GM20431 (cell line): ENCODE measurements at regions not wholly inside any gene's neighbourhood (a gene's known extent, or its start where the extent isn't known, plus 50 kb on each side); places are given as distances from the start of the nearest gene placed in this dataset.
"Not testable (repeated sequence)": the region's sequence is repeated elsewhere in the genome, so short reads cannot be mapped to it uniquely, and the experiment has no call there.

Experiments
- in situ Hi-C: fragments of 300-500 bp; cut with MseI, MboI; formaldehyde crosslinking; loops from one replicate; pipeline ENCODE4 v1.15.0; 2020; ENCODE audit warnings: low sequenced_read_pairs; ENCODE audit not compliant: unreplicated experiment

- in situ Hi-C loops: no loop called here
Observed at GRCh38 chr17:70414300-70414699, 245.0 kb downstream of the KCNJ2 start.

- in situ Hi-C loops: no loop called here
Observed at GRCh38 chr17:70420861-70421445, 251.6 kb downstream of the KCNJ2 start.

GRCh38 chr17:70422862-70423261, 253.5 kb downstream of the KCNJ2 start:
- in situ Hi-C loops: no loop called here

- in situ Hi-C loops: no loop called here
Observed at GRCh38 chr17:70423562-70423961, 254.2 kb downstream of the KCNJ2 start.

- in situ Hi-C loops: no loop called here
Observed at GRCh38 chr17:70426752-70427151, 257.4 kb downstream of the KCNJ2 start.

- in situ Hi-C loops: no loop called here
Observed at GRCh38 chr17:70434536-70435490, 265.5 kb downstream of the KCNJ2 start.

GRCh38 chr17:70437656-70438055, 268.3 kb downstream of the KCNJ2 start:
- in situ Hi-C loops: no loop called here

GRCh38 chr17:70446446-70446845, 277.1 kb downstream of the KCNJ2 start:
- in situ Hi-C loops: no loop called here

GRCh38 chr17:70447588-70447987, 278.3 kb downstream of the KCNJ2 start:
- in situ Hi-C loops: no loop called here

GRCh38 chr17:70453075-70453474, 283.7 kb downstream of the KCNJ2 start:
- in situ Hi-C loops: not testable (repeated sequence)

GRCh38 chr17:70454377-70454776, 285.0 kb downstream of the KCNJ2 start:
- in situ Hi-C loops: no loop called here

- in situ Hi-C loops: no loop called here
Observed at GRCh38 chr17:70454908-70455307, 285.6 kb downstream of the KCNJ2 start.

GRCh38 chr17:70464995-70465394, 295.7 kb downstream of the KCNJ2 start:
- in situ Hi-C loops: no loop called here

GRCh38 chr17:70468661-70469060, 299.3 kb downstream of the KCNJ2 start:
- in situ Hi-C loops: no loop called here

GRCh38 chr17:70473049-70473448, 303.7 kb downstream of the KCNJ2 start:
- in situ Hi-C loops: no loop called here

GRCh38 chr17:70476368-70476767, 307.0 kb downstream of the KCNJ2 start:
- in situ Hi-C loops: no loop called here

- in situ Hi-C loops: no loop called here
Observed at GRCh38 chr17:70478902-70479301, 309.6 kb downstream of the KCNJ2 start.

GRCh38 chr17:70479779-70480178, 310.4 kb downstream of the KCNJ2 start:
- in situ Hi-C loops: no loop called here

- in situ Hi-C loops: no loop called here
Observed at GRCh38 chr17:70483624-70484023, 314.3 kb downstream of the KCNJ2 start.

- in situ Hi-C loops: no loop called here
Observed at GRCh38 chr17:70484050-70484449, 314.7 kb downstream of the KCNJ2 start.

- in situ Hi-C loops: no loop called here
Observed at GRCh38 chr17:70484496-70484895, 315.2 kb downstream of the KCNJ2 start.
